SK-N-SH treated with all-trans-retinoic acid at 6 μM for 48 hours (cell line): ENCODE measurements at regions not wholly inside any gene's neighbourhood (a gene's known extent, or its start where the extent isn't known, plus 50 kb on each side); places are given as distances from the start of the nearest gene placed in this dataset.

Experiments used
- ARNTL ChIP-seq: fragments of 450-650 bp; formaldehyde crosslinking; IDR thresholded peaks from 2 replicates; pipeline ENCODE4 v1.5.0; 2020; ENCODE audit warnings: low read depth, mild to moderate bottlenecking, moderate library complexity, borderline replicate concordance
- CSDC2 ChIP-seq: fragments of 250-450 bp; sonication (Bioruptor Pico); IDR thresholded peaks from 2 replicates; pipeline ENCODE4 v1.5.0; 2020; ENCODE audit warnings: mild to moderate bottlenecking, moderate library complexity
- GLIS3 ChIP-seq: fragments of 250-450 bp; sonication (Bioruptor Pico); IDR thresholded peaks from 2 replicates; pipeline ENCODE4 v1.5.0; 2020; ENCODE audit warnings: mild to moderate bottlenecking, moderate library complexity
- OSR1 ChIP-seq: fragments of 250-450 bp; sonication (Bioruptor Pico); IDR thresholded peaks from 2 replicates; pipeline ENCODE4 v1.8.0; 2022; ENCODE audit warnings: moderate library complexity, mild to moderate bottlenecking, inconsistent platforms
- RARB ChIP-seq: fragments of 250-450 bp; sonication (Bioruptor Pico); IDR thresholded peaks from 2 replicates; pipeline ENCODE4 v1.8.0; 2021; ENCODE audit warnings: mild to moderate bottlenecking, moderate library complexity
- SNAI2 ChIP-seq: fragments of 250-450 bp; sonication (Bioruptor Pico); IDR thresholded peaks from 2 replicates; pipeline ENCODE4 v1.5.0; 2020; ENCODE audit warnings: mild to moderate bottlenecking, moderate library complexity
- TOX ChIP-seq: fragments of 250-450 bp; sonication (Bioruptor Pico); IDR thresholded peaks from 2 replicates; pipeline ENCODE4 v1.8.0; 2021; ENCODE audit warnings: mild to moderate bottlenecking, moderate library complexity, borderline replicate concordance
- ZC3H10 ChIP-seq: fragments of 250-450 bp; sonication (Bioruptor Pico); IDR thresholded peaks from 2 replicates; pipeline ENCODE4 v1.5.1; 2021; ENCODE audit warnings: mild to moderate bottlenecking, moderate library complexity
- ZFP3 ChIP-seq: fragments of 250-450 bp; sonication (Bioruptor Pico); IDR thresholded peaks from 2 replicates; pipeline ENCODE4 v1.5.0; 2020; ENCODE audit warnings: mild to moderate bottlenecking, moderate library complexity
- ZNF565 ChIP-seq: fragments of 450-650 bp; formaldehyde crosslinking; conservative IDR thresholded peaks from 2 replicates; pipeline ENCODE4 v1.5.0; 2020; ENCODE audit warnings: low read depth, mild to moderate bottlenecking, moderate library complexity
- TF ChIP-seq, protein P1 (sequence below): fragments of 250-450 bp; sonication (Bioruptor Pico); IDR thresholded peaks from 2 replicates; pipeline ENCODE4 v1.5.1; 2020; ENCODE audit warnings: low read depth, mild to moderate bottlenecking, moderate library complexity
- TF ChIP-seq, protein P2 (sequence below): fragments of 250-450 bp; sonication (Bioruptor Pico); IDR thresholded peaks from 2 replicates; pipeline ENCODE4 v1.8.0; 2021; ENCODE audit warnings: low read depth, mild to moderate bottlenecking, moderate library complexity, borderline replicate concordance

GRCh38 chr4:60657041-60657440 lies 543.1 kb upstream of the ADGRL3 start:
- TF ChIP-seq ZFP3 (CRISPR knock-in tag) (no peak), ARNTL (no peak), RARB (no peak), CSDC2 (CRISPR knock-in tag) (no peak), ZC3H10 (CRISPR knock-in tag) (no peak), TOX (no peak), OSR1 (CRISPR knock-in tag) (no peak), ZNF565 (CRISPR knock-in tag) (no peak), SNAI2 (CRISPR knock-in tag) (no peak), GLIS3 (no peak)
- TF ChIP-seq, protein P1, sequence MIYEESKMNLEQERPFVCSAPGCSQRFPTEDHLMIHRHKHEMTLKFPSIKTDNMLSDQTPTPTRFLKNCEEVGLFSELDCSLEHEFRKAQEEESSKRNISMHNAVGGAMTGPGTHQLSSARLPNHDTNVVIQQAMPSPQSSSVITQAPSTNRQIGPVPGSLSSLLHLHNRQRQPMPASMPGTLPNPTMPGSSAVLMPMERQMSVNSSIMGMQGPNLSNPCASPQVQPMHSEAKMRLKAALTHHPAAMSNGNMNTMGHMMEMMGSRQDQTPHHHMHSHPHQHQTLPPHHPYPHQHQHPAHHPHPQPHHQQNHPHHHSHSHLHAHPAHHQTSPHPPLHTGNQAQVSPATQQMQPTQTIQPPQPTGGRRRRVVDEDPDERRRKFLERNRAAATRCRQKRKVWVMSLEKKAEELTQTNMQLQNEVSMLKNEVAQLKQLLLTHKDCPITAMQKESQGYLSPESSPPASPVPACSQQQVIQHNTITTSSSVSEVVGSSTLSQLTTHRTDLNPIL (CRISPR knock-in tag) = no peak
- TF ChIP-seq, protein P2, sequence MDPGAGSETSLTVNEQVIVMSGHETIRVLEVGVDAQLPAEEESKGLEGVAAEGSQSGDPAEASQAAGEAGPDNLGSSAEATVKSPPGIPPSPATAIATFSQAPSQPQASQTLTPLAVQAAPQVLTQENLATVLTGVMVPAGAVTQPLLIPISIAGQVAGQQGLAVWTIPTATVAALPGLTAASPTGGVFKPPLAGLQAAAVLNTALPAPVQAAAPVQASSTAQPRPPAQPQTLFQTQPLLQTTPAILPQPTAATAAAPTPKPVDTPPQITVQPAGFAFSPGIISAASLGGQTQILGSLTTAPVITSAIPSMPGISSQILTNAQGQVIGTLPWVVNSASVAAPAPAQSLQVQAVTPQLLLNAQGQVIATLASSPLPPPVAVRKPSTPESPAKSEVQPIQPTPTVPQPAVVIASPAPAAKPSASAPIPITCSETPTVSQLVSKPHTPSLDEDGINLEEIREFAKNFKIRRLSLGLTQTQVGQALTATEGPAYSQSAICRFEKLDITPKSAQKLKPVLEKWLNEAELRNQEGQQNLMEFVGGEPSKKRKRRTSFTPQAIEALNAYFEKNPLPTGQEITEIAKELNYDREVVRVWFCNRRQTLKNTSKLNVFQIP = no peak
